VCaP (cell line): ENCODE measurements at regions not wholly inside any gene's neighbourhood (a gene's known extent, or its start where the extent isn't known, plus 50 kb on each side); places are given as distances from the start of the nearest gene placed in this dataset.

Experiments used
- H3K27ac ChIP-seq: fragments of 450-650 bp; 2 replicates; pipeline ENCODE4 v1.5.1; 2017
- CTCF ChIP-seq: fragments of 450-650 bp; conservative IDR thresholded peaks from 2 replicates; pipeline ENCODE4 v1.5.1; 2017; ENCODE audit warnings: mild to moderate bottlenecking, moderate library complexity

GRCh38 chr6:10465629-10466499 lies 51.0 kb upstream of the TFAP2A start:
- H3K27ac ChIP-seq = no peak overlapping the region
- TF ChIP-seq CTCF = peak; percentile 53
